ENCODE measurements at regions not wholly inside any gene's neighbourhood (a gene's known extent, or its start where the extent isn't known, plus 50 kb on each side); places are given as distances from the start of the nearest gene placed in this dataset.
A peak's percentile ranks its signal among the peaks of the same experiment; 100 is the strongest.

GRCh38 chr2:134177351-134177931 lies 76.4 kb upstream of the MGAT5 start:
- no peaks in the 10 kb centered on the region for H3K9me3 Mint-ChIP-seq
- no peak for ATAC-seq
- peaks cover 0 to 13% of the 10 kb centered on the region in 2 donors for H3K36me3 Mint-ChIP-seq
- peak overlapping the region in 1 of 2 donors; percentile 29 for H3K27ac Mint-ChIP-seq
- DNase-seq (ENCODE audit: low spot score in 2 of 2) = no peak

DNA sequence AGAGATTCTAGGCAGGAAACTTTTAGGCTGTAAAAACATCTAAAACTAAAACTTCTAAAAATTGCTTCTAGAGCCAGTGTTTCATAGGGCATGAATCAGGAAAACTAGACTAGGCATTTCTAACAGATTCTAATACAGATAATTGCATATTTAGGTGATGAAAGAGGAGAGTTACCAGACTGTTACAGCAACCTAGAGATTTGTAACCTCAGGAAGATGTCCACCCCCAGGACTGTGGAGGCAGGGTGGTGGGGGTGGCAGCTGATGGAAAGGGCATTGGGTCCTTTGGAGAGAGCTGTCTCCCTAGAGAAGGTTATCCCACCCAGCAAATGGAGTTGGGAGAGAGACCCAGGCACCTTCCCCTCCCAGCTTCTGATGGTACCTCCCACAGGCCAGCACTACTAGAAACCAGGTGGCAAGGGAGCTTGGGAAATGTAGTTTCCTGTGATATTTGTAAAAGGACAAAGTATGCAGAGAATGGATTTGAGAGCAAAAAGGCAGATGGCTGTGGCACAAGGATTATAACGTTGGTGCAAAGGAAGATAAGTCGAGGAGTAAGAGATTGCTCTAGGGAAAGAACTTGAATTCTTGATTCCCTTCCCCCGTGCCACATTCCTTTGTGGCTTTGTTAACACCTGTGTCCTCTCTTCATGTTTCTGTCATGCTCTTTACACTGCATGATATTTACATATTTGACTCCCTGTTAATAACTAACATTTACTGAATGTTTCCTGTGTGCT lies 75.6 kb upstream of the MGAT5 start:
- Mint-ChIP-seq H3K9me3 (no peaks in the 10 kb centered on the region), H3K36me3 (peaks cover 0 to 13% of the 10 kb centered on the region in 2 donors), H3K27ac (peak overlapping the region in 1 of 2 donors; percentile 18)
- DNase-seq (ENCODE audit: low spot score in 2 of 2) = no peak
- ATAC-seq = no peak

DNA sequence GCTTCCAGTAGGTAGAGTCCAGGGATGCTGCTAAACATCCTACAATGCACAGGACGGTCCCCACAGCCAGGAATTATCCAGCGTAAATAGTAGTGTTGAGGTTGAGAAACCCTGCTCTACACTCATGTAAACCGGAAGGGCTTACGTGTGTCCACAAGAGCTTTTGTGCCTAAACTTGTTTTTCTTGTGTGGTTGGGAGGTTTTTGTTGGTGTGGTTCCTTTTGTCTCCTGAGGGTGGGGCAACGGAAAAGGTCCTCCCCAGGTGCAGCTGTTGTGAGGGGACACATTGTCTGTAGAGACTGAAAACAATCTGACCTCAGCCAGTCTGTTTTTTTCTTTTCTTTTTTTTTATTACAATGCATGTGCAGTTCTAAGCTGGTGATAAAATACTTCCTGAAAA lies 72.7 kb upstream of the MGAT5 start:
- H3K27ac Mint-ChIP-seq = peak overlapping the region; percentile 36 to 50
- ATAC-seq = peak; percentile 56 to 76
- H3K36me3 Mint-ChIP-seq = peaks cover 0 to 13% of the 10 kb centered on the region in 2 donors
- peak in 1 of 2 donors; percentile 23 for DNase-seq (ENCODE audit: low spot score in 2 of 2)
- no peaks in the 10 kb centered on the region for H3K9me3 Mint-ChIP-seq

- DNase-seq (ENCODE audit: low spot score in 2 of 2) = no peak
- Mint-ChIP-seq H3K9me3 (no peaks in the 10 kb centered on the region), H3K36me3 (peaks cover 0 to 13% of the 10 kb centered on the region in 2 donors), H3K27ac (no peak overlapping the region)
- no peak for ATAC-seq
Measured at GRCh38 chr2:134183679-134184078, 70.2 kb upstream of the MGAT5 start.

DNA sequence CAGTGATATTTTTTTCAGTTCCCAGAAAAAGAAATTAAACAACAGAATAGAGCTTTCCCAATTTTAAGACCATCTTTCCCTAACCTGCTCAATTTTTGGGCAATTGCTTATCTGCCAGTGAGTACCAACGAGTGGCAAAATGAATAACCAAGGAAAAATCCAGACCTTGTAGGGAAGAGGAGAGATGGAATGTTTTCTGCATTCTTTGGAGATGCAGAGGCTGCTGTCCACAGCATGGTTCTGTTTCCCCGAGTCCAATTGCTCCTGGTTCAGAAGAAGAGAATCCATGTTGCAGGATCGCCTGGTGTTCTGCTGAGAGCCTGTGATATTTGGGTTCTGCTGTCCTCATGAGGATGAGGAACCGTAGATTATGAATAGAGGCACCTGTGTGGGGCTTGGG lies 68.2 kb upstream of the MGAT5 start:
- Mint-ChIP-seq H3K27ac (no peak overlapping the region), H3K9me3 (no peaks in the 10 kb centered on the region), H3K36me3 (peaks cover 0 to 7% of the 10 kb centered on the region in 2 donors)
- no peak for ATAC-seq
- no peak for DNase-seq (ENCODE audit: low spot score in 2 of 2)

DNA sequence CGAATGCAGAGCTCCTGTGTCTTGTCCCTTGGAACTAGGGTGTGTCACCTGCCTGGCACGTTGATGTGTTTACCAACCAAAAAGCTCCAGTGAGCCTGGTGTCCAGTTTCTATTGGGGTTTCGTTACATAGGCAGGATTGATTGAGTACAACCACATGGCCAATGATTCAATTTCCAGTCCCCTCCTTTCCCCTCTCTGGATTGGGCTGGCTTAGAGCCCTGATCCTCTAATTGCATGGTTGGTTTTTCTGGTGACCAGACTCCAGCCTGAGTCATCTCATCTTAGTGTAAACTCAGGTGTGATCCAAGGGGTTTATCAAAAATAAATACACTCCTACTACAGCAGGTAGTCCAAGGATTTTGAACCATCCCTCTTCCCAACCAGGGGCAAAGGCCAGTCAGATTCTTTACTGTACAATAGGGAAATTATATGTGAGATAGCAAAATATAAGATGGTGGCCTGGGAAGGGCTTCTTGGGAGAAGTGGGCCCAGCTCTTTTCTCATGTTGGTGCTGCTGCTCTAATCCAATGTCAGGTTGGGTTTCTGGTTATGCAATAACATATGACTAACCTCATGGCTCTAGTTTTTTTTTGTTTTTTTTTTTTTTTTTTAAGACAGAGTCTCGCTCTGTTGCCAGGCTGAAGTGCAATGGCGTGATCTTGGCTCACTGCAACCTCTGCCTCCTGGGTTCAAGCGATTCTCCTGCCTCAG lies 64.7 kb upstream of the MGAT5 start:
- Mint-ChIP-seq H3K27ac (no peak overlapping the region), H3K36me3 (peaks cover 10 to 11% of the 10 kb centered on the region in 2 donors), H3K9me3 (peaks cover 4% of the 10 kb centered on the region in 2 donors)
- DNase-seq (ENCODE audit: low spot score in 2 of 2) = no peak
- ATAC-seq = no peak

DNA sequence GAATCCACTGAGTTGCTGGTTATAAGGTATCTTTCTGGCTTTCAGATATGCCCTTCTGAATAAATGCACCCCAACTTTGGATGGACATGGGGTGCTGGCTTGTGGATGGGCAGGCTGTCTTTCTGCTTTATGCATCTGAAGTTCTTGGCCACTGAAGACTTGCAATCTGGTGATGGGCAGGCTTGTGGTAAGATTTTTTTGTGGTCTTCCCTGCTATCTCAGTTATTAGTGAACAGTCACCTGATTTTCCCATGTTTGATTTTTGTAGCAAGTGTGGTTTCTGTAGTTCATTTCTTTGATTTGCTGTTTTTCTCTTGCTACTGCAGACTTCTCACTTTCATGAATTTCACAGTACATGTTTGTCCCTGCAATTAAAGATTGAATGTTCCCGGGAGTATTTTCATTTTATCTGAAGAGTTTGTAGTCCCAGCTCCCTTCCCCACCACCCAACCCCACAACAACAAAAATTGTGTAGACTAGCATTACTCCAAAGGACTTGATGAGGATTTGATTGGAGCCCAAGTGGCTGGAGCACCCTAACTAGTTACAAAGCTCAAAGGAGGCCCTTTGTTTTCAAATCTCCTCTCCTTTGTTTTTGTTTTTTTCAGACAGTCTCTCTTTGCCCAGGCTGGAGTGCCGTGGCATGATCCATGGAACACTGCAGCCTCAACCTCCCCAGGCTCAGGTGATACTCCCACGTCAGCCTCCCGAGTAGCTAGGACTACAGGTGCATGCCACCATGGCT lies 63.6 kb upstream of the MGAT5 start:
- no peak for ATAC-seq
- no peak overlapping the region for H3K27ac Mint-ChIP-seq
- DNase-seq (ENCODE audit: low spot score in 2 of 2) = no peak
- peaks cover 4% of the 10 kb centered on the region in 2 donors for H3K9me3 Mint-ChIP-seq
- peaks cover 10 to 11% of the 10 kb centered on the region in 2 donors for H3K36me3 Mint-ChIP-seq

- ATAC-seq = no peak
- no peak for DNase-seq (ENCODE audit: low spot score in 2 of 2)
- peaks cover 10 to 11% of the 10 kb centered on the region in 2 donors for H3K36me3 Mint-ChIP-seq
- H3K9me3 Mint-ChIP-seq = peaks cover 4% of the 10 kb centered on the region in 2 donors
- no peak overlapping the region for H3K27ac Mint-ChIP-seq
Measured at GRCh38 chr2:134190807-134191203, 63.1 kb upstream of the MGAT5 start.

DNA sequence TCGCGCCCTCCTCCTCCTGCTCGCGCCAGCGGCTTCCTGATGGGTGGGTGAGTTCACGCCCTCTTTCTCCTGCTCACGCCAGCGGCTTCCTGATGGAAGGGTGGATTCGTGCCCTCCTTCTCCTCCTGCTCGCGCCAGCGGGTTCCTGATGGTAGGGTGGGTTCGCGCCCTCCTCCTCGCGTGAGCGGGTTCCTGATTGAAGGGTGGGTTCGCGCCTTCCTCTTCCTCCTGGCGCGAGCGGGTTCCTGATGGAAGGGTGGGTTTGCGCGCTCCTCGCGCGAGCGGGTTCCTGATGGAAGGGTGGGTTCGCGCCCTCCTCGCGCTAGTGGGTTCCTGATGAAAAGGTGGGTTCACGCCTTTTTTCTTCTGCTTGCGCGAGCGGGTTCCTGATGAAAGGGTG lies 62.0 kb upstream of the MGAT5 start:
- H3K36me3 Mint-ChIP-seq = peaks cover 10 to 11% of the 10 kb centered on the region in 2 donors
- no peak for ATAC-seq
- no peak for DNase-seq (ENCODE audit: low spot score in 2 of 2)
- peaks cover 4% of the 10 kb centered on the region in 2 donors for H3K9me3 Mint-ChIP-seq
- H3K27ac Mint-ChIP-seq = no peak overlapping the region

DNA sequence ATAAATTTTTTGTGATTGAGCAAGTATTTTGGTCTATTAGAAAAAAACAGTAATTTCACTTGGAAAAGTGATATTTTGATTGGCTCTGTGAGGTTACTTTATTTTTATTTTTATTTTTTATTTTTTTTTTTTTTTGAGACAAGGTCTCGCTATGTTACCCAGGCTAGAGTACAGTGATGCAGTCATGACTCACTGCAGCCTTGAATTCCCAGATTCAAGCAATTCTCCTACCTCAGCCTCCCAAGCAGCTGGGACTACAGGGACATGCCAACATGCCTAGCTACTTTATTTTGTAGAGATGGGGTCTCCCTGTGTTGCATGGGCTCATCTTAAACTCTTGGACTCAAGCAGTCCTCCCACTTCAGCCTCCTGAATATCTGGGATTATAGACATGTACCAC lies 60.9 kb upstream of the MGAT5 start:
- Mint-ChIP-seq H3K9me3 (peaks cover 4 to 9% of the 10 kb centered on the region in 2 donors), H3K36me3 (peaks cover 11 to 15% of the 10 kb centered on the region in 2 donors), H3K27ac (no peak overlapping the region)
- ATAC-seq (no peak), DNase-seq (ENCODE audit: low spot score in 2 of 2) (no peak)

DNA sequence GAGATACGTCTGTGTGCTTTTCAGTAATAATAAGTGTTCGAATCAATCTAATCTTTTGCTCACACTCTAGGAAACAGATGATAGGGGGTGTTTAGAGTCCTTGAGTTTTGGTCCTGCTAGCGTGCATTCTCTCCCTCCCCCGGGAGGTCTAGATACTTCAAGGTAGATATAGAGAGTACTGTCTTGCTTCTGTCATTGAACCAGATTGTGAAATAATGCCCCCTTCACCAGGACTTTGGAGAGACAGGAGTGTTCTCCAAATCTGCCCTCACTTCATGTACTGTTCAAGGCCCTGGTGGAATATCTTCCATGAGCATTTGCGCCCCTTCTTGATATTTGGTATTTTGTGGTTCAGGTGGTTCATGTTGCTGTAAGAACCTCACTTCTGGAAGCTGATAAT lies 59.4 kb upstream of the MGAT5 start:
- H3K27ac Mint-ChIP-seq = no peak overlapping the region
- peaks cover 4 to 9% of the 10 kb centered on the region in 2 donors for H3K9me3 Mint-ChIP-seq
- peaks cover 11 to 15% of the 10 kb centered on the region in 2 donors for H3K36me3 Mint-ChIP-seq
- ATAC-seq = no peak
- no peak for DNase-seq (ENCODE audit: low spot score in 2 of 2)

DNA sequence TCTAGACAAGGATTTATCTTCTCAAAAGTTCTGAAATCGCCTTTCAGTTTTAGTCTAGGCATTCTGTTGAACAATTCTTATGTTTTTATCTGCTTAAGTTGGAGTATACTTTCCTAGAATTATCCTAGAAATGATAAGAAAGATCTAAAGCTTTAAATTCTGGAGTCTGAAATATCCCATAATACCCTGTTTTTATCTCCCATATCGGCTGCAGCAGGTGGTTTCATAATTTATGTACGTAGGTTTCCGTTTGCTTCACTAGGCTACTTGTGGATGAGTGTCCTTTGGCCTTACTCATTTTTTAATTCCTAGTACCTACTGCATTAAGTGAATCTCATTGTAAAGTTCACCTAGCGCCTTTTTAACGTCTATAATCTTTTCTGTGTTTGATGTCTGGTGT lies 58.5 kb upstream of the MGAT5 start:
- Mint-ChIP-seq H3K36me3 (peaks cover 11 to 15% of the 10 kb centered on the region in 2 donors), H3K9me3 (peaks cover 4 to 9% of the 10 kb centered on the region in 2 donors), H3K27ac (no peak overlapping the region)
- DNase-seq (ENCODE audit: low spot score in 2 of 2) = no peak
- peak in 1 of 2 donors; percentile 33 for ATAC-seq

DNA sequence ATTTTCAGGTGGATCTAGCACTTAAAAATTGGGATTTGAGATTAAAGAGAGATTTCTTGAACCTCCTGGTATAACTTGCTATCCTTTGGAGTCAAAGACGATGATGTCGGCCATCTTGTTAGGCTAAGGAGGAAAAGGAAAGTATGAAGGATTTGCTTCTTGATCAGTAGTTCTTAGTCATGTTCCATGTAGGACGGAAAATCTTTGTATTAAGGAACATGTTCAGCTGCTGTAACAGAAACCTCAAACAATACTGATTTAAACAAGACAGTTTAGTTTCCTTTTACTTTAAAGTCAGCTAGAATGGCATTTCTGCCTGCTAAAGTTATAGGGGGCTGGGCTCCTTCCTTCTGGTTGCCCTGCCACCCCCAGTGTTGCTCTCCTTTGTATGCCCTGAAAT lies 56.4 kb upstream of the MGAT5 start:
- no peak for DNase-seq (ENCODE audit: low spot score in 2 of 2)
- ATAC-seq = peak; percentile 43 to 81
- peak overlapping the region; percentile 60 to 91 for H3K27ac Mint-ChIP-seq
- H3K36me3 Mint-ChIP-seq = peaks cover 0 to 5% of the 10 kb centered on the region in 2 donors
- peaks cover 0 to 5% of the 10 kb centered on the region in 2 donors for H3K9me3 Mint-ChIP-seq

- Mint-ChIP-seq H3K27ac (peak overlapping the region; percentile 60 to 91), H3K36me3 (peaks cover 0 to 5% of the 10 kb centered on the region in 2 donors), H3K9me3 (peaks cover 0 to 5% of the 10 kb centered on the region in 2 donors)
- ATAC-seq = peak; percentile 43 to 44
- DNase-seq (ENCODE audit: low spot score in 2 of 2) = no peak
Measured at GRCh38 chr2:134198006-134198634, 55.8 kb upstream of the MGAT5 start.

- DNase-seq (ENCODE audit: low spot score in 2 of 2) = no peak
- peak overlapping the region in 1 of 2 donors; percentile 91 for H3K27ac Mint-ChIP-seq
- peaks cover 0 to 5% of the 10 kb centered on the region in 2 donors for H3K36me3 Mint-ChIP-seq
- peaks cover 0 to 5% of the 10 kb centered on the region in 2 donors for H3K9me3 Mint-ChIP-seq
- ATAC-seq = no peak
Measured at GRCh38 chr2:134199123-134199522, 54.7 kb upstream of the MGAT5 start.

- H3K27ac Mint-ChIP-seq = no peak overlapping the region
- ATAC-seq (no peak), DNase-seq (ENCODE audit: low spot score in 2 of 2) (no peak)
Measured at GRCh38 chr2:134200036-134200618, 53.7 kb upstream of the MGAT5 start.

More at GRCh38 chr2:134200036-134200618, 53.7 kb upstream of the MGAT5 start:
- peaks cover 0 to 5% of the 10 kb centered on the region in 2 donors for H3K9me3 Mint-ChIP-seq
- peaks cover 0 to 5% of the 10 kb centered on the region in 2 donors for H3K36me3 Mint-ChIP-seq

Measured in activated naive CD4-positive, alpha-beta T cell treated with anti-CD3 and anti-CD28 coated beads, Interleukin-2, amount 50 U/mL, for 72 hours (primary cell).